GM21825 (cell line): ENCODE measurements at regions not wholly inside any gene's neighbourhood (a gene's known extent, or its start where the extent isn't known, plus 50 kb on each side); places are given as distances from the start of the nearest gene placed in this dataset.

Experiments used
- ATAC-seq: cut with Tn5 transposase; IDR thresholded peaks from one replicate; pipeline ENCODE4 v1.9.1; 2021; ENCODE audit warnings: mild to moderate bottlenecking, moderate library complexity; ENCODE audit not compliant: unreplicated experiment

DNA sequence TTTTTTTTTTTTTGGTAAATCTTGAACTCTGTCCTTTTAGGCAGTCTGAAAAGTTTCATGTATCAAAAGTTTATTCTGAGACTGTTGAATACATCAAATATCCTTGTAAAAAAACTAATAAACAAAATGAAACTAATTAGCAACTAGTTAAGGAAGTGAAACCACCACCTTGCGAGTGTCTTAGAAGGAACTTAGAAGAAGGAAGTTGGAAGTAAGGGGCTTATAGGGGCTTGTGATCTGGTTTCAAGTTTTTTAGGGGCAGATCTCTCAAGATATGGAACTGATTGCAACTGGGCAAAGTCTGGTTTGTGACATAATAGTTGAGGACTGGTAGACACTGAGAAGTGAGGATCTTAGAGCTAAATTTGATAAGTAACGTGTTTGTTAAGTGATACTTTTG is 748.8 kb downstream of the C12orf50 start:
- ATAC-seq: peak; percentile 92

DNA sequence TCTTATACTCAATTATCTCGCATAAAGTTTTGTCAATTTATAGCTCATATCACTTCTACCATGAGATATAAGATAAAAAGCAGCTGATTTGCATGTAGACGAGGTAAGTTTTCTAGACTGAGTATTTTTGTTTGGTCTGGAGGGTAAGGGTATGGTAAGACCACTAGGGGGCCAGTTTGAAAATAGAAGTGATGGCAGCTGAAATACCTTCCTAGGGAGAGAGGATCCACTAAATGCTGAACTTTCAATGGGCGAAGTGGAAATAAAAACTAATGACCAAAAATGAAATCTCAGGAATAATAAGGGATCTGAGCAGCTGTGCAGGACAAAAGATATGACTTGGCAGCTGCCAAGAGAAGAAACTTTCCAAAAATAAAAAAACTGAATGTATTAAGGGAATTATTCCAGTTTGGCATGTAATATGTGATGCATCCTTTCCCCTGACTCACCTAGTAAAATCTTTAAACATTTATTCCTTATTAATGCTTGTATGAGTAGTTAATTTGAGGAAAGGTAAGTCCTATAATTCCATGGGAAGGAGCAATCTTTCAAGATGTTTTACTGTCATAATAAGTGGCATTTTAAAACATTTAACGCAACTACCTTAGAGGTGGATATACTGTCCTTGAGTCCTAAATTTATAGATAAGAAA is 754.5 kb downstream of the C12orf50 start:
- peak; percentile 77 for ATAC-seq

DNA sequence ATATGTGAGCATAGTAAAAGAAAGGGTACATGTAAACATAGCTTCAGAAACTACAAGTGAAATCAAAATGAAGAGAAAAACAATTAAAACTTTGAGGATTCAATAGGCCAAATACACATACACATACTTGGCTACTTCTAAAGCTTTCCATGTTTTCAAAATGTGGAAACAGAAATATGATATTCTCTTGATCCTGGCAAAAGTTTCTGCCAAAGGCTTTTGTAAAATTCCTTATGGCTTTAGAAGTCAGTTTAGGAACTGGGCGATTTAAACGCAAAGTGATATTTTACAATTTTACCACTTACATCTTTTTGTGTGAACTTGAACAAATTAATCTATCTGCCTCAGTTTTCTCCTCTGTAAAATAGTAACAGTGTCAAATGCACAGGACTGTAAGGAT is 756.4 kb downstream of the C12orf50 start:
- no peak for ATAC-seq

DNA sequence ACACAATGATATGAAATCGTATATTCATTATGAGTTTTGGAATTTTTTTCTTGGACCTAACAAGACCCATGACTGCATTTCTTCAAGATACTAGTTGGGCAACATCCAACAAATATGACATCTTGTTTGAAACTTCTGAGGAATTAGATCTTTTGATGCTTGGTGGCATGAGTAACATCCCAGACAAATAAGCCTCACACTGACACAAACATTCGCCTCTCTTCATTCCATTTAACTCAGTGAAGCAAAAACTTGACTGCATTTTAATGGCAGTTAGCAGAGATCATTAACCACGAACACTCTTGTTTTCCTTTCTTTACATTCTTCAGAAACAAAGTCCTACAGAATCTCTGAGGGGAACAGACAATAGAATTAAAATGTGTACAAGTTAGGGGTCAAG is 758.3 kb downstream of the C12orf50 start:
- ATAC-seq: no peak

DNA sequence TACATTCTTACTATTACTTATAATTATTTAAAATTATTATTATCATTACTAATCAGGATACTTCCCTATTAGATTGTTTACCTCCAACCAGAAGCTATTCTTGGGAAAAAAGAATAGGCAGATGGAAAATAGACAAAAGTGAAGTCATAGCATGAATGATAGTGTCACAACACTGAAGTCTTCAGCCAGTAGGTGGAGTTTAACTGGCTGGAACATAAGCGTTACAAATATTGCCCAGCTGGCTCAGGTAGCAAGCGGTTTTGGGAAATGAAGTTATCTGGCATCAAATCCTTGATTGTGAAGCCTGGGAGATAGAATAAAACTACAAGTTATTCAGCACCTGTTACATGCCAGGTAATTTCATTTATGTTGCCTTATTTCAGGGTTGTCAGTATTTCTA is 762.9 kb downstream of the C12orf50 start:
- ATAC-seq: no peak

DNA sequence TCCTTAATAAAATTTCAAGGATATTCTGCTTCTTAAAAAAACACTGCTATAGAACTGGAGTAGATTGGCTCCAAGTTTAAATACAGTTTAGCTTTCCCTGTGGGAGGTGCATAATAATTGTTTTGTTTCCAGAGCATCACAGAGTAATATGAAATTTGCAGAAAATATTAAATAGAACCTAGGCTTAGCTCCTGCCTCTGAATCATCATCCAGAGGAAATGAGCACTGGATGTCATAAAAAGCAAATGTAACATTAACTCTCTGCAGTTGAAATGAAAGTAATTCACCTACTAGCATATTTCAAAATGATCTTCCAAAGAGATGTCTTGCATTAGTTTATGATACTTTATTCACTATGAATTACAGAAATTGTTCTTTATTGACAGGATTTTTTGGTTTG is 769.8 kb downstream of the C12orf50 start:
- no peak for ATAC-seq

DNA sequence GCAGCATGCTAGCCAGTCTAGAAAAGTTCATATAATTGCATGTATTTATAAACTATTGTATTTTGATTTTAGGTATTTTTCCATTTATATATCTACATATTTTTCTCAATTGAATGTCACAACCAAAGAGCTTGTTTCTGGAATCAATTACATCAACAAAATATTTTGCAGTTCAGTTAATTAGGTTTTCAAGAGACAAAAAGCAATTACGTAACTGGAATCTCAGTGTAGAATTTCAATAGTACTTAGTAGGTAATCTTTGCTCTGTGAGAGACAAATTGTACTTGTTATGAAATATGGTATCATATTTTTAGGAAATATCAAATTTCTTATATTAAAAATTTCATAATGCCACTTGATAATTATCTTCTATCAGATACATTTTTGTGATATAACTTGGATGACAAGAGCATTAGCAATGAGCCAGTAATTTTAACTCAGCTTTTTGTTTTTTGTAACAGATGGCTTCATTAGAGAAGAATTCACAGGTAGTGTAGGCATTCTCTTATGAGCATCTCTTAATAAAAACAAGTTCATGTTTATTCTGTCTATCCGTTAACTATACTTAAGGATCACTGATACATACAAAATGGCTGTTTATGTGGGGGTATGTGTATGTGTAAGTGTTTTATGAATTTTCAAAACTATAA is 774.7 kb downstream of the C12orf50 start:
- no peak for ATAC-seq

DNA sequence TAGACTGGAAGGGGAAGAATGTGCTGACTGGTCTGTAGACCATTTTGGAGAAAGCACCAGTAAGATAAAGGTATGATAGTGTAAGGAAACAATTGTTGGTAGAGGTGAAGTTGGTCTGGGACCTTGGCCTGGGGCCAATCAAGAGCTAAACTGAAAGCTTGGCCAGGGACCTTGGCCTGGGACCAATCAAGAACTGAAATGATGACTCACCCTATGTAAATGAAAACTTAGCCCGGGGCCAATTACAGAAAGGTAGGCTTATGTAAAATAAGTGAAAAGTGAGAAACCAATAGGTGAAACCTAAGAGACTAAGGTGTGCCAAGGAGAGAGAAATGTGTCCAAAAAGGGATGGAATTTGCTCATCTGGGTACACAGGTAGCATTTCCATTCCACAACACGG is 776.0 kb downstream of the C12orf50 start:
- no peak for ATAC-seq

DNA sequence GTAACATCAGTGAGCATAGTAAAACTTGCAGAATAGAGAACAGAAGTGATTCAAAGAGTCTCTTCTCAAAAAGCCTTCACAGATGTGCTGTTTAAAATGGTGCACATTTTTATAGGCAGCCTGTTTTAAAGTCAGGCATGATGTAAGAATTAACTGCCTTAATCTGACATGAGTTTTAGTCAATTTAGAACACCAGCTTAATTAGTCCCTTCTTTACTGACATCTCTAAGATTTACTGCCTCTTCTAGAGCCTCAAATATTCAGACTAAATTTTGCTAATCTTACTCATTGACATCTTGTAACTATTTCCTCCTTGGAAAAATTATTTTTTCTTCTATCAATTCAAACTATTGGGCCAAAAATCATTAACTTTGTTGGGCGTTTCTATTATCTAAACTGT is 782.5 kb downstream of the C12orf50 start:
- ATAC-seq: no peak

DNA sequence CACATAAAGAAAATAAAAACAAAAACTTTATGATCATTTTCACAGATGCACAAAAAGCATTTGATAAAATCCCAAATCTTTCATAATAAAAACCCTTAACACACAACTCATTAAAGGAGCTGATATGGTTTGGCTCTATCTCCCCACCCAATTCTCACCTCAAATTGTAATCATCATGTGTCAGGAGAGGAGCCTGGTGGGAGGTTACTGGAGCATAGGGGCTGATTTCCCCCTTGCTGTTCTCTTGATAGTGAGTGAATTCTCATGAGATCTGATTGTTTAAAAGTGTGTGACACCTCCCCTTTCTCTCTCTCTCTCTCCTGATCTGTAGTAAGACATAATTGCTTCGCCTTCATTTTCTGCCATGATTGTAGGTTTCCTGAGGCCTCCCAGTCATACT is 790.7 kb downstream of the C12orf50 start:
- no peak for ATAC-seq

DNA sequence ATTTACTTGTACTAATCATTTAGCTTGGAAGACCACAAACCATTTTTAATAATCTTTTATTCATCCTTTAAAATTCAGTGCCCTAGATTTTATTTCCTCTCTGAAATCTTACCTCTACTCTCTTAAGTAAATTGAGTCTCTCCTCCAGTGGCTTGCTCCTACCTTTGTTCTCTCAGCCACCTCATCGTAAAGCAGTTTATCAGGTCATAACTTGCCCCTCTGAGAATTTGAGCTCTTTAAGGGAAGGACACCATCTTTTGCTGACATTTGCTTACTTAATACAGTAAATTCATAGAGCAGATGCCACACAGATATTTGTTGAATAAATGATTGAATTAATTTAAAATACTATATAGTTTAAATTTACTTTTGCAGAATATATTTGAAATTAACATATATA is 794.3 kb downstream of the C12orf50 start:
- no peak for ATAC-seq

DNA sequence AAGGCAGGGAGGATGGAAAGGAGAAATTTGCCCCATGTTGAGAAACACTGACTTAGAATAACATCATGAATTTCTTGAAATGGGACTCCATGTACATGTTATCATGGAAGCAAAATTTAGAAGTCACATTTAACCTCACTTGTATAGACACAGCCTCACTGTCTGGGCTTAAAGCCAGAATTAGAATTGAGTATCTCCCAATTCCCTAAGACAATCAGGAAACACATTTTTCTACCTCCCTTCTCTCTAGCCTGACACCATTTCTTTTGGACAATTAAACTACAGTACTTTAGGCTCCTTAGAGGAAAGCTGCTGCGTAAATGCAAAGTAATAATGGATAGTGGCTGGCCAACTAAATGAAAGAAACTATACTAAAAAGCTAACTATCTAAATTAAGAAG is 795.5 kb downstream of the C12orf50 start:
- ATAC-seq: no peak

DNA sequence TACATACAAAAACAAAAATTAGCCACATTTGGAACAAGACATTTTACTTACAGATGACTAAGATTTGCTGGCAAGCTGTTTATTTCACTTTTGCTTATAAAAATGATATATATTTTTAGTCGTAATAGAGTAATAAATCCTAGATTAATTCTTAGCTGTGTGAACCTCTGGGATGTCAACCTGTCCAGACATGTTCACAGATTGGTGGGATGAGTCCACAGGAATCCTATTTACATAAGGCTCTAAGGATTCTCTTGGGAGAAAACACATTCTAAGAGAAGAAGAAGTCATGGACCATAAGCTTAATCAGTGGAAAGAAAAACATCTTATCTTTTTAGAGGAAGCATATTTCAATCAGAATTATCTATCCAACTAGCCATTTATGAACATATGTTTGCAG is 797.4 kb downstream of the C12orf50 start:
- no peak for ATAC-seq

DNA sequence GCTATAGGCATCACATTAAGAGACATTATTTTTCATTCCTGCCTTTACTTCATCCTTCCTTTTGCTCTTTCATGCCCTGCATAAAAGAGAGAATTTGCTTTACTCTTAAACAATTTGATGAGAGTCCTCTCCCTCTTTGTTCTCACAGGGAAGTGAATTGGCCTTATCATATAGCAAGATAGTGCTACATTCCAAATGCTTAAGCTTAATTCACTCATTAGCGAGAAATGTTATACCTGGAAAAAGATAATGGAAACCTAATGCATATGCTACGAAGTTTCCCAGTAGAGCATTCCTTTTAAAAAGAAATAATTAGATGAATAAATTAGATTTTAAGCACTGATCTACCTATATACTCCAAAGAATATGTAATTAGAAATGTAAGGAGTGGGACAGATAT is 798.8 kb downstream of the C12orf50 start:
- no peak for ATAC-seq

DNA sequence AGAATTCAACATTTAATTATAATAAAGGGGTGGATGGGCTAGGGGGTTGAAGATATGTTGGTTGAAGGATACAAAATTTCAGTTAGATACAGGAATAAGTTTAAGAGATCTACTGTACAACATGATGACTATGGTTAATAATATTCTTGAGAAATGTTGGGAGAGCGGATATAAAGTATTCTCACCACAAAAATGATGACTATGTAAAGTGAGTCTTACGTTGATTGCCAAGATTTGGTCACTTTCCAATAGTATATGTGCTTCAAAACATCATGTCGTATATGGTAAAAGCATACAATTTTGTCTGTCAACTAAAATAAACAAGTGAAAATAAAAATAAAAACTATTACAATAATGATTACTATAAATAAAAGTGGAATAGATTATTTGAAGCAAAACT is 802.0 kb downstream of the C12orf50 start:
- ATAC-seq: no peak

DNA sequence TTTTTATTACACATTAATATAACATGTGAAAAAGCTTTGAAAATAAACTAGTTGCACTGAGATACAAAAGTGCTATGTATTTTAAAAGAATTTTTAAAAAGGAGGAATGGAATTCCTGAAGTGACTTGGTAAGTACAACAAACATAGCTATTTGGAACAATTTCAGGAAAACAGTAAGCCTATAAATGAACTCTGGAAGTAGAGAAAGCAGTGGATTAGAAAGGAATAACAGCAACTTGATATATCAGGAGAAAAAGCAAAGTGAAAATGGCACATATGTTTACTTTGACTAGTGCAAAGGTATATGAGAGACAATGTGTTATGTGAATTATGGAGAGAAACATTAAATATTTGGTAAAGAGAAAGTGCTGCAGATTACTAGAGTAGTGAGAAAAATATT is 811.7 kb downstream of the C12orf50 start:
- ATAC-seq: no peak

DNA sequence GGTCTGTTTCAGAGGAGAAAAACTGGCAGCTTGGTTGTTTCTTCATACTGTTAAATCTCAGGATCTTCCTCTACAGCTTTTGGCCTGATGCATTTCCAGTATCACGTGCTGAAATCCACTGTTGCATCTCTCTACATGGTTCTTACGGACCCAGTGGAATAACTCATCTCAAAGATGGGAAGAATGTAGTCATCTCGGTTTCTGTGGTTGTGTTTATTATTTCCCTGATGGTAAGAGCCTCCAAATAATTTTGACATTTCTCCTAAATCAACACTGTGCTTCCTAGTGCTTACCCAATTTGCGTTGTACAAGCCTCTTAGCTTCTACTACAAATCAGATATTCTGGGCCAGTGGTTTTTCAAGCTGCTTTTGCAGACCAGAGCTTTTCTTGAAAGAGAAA is 812.8 kb downstream of the C12orf50 start:
- ATAC-seq: no peak

DNA sequence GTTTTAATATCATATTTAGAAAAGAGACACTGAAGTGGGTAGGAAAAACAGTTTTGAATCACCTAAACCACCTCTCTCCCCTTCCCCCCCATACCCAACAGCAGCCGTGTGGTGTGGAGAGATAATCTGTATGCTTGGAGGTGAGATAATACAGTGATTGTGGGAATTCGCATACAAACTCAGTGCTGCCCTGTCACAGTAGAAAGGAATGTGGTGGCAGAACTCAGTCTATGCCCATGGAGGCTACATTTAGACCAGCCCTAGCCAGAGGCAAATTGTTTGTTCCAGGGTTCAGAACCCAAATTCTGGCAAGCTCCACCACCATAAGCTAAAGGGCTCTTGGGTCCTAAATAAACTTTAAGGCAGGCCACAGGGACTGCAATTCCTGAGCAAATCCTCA is 827.0 kb downstream of the C12orf50 start:
- no peak for ATAC-seq

DNA sequence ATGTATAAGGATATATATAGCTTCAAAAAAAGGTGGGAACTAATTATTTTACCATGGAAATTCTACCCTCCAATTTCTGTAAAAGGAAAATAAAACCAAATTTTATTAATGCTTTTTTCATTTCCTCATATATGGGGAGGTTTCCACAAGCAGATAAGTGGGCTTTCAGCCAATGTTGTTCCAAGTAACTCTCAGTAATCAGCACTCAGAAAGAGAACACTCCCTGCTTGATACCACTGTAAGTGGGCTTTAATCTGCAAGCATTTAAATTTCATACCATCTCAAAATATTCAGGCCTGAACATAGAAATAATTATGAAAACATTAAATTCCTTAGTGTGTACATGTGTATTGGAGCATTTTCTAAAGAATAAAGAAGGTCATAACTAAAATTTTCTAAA is 827.6 kb downstream of the C12orf50 start:
- no peak for ATAC-seq

DNA sequence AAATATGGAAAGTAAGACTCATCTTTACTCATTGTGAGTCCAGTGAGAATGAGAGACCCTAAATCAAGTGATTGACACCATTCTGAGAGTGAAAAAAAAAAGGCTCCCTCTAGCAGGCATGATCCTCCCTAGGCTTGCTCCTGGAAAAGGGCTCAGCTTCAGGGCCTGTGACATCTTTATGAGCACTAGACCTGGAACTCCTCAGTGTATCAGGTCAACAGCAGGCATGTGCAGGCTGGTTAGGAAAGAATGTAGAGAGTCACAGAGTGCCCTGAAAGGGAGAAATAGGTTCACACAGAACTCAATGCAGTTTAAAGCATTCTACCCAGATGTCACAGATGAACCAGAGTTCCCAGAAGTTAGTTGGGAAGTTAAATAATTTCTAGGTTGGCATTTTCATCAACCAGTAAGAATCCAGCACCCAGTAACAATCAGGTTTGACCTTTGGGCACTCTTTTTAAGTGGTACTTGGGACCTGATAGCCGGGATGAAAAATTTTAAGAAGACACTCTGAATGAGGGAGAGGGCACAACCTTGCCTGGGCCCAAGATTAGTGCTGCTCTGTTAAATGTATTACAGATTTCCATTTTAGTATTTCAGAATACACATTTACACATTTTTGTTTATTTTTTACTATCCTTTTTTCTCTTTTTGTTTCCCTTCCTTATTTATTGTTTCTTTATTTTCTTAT is 828.8 kb downstream of the C12orf50 start:
- no peak for ATAC-seq

DNA sequence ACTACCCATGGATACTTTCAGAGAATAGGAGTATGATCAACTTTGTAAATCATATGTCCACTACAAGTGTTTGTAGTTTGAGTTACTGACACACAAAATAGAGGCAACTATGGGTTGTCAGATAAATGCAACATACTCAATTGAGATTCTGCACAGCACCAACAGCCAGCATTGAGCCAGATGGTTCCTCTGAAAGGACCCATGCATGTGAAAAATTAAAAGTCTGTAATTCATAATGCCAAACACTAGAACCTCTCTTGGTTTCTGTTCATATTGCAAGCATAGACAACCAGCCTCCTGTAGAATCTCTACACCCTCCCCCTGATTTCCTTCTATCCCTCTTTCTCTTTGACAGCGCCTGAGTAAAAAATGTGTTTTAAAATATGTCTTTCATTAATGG is 831.0 kb downstream of the C12orf50 start:
- no peak for ATAC-seq

DNA sequence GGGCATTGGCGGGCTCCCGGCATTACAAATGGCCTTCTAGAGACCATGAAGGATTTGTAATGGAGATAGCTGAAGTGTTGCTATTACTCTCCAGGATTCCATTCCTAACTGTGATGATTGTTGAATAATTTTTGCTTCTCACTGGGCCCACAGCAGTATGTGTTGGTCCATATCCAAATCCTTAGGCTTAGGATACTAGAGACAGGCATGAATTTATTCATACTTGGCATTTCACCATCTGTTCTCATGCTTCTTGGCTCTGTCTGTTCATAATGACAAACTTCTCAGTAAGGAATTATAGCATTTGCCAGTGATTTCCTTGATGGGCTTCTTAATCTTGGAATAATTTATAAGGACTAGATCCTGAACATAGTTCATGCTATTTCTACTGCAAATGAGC is 832.9 kb downstream of the C12orf50 start:
- ATAC-seq: no peak
